Tibial nerve (tissue), 4 donors: ENCODE measurements at regions not wholly inside any gene's neighbourhood (a gene's known extent, or its start where the extent isn't known, plus 50 kb on each side); places are given as distances from the start of the nearest gene placed in this dataset.

Experiments used
- DNase-seq, 2 donors: peaks; one replicate each; pipeline ENCODE4 v3.0.0-alpha.2; 2019; ENCODE audit warnings: low spot score in 2 of 2
- H3K27ac ChIP-seq, 4 donors: fragments of 200-600 bp; sonication (generic) in 3 of 4; one replicate each; pipeline ENCODE4 v1.5.1; 2017 to 2019; ENCODE audit warnings: mild to moderate bottlenecking in 1 of 4
- H3K27me3 ChIP-seq, 2 donors: fragments of 200-600 bp; sonication (generic) in 1 of 2; one replicate each; pipeline versions ENCODE4 v1.5.1 to v1.6.0; 2017 to 2019
- H3K36me3 ChIP-seq, 3 donors: fragments of 200-600 bp; sonication (generic); one replicate each; pipeline ENCODE4 v1.5.1; 2018 to 2019
- H3K4me1 ChIP-seq, 4 donors: fragments of 200-600 bp; sonication (generic) in 3 of 4; one replicate each; pipeline ENCODE4 v1.5.1; 2017 to 2019
- H3K4me3 ChIP-seq, 4 donors: fragments of 200-600 bp; sonication (generic) in 3 of 4; one replicate each; pipeline ENCODE4 v1.5.1; 2017 to 2019; ENCODE audit warnings: mild to moderate bottlenecking in 1 of 4, moderate library complexity in 1 of 4
- H3K9me3 ChIP-seq, 4 donors: fragments of 200-600 bp; sonication (generic) in 3 of 4; one replicate each; pipeline ENCODE4 v1.5.1; 2017 to 2019
- CTCF ChIP-seq, 5 experiments: fragments of 200-600 bp in 3 of 5; fragments of 450-650 bp in 2 of 5; sonication (generic) in 3 of 5; IDR thresholded peaks; one replicate each; pipeline ENCODE4 v1.5.1; 2016 to 2019; ENCODE audit warnings: antibody characterized with exemption in 5 of 5, mild to moderate bottlenecking in 3 of 5, moderate library complexity in 2 of 5
- EP300 ChIP-seq, 2 donors: sonication (generic); formaldehyde crosslinking; IDR thresholded peaks; one replicate each; pipeline ENCODE4 v1.6.1; 2017; ENCODE audit warnings: antibody characterized with exemption in 2 of 2, mild to moderate bottlenecking in 1 of 2
- POLR2A ChIP-seq, 2 donors: fragments of 450-650 bp; IDR thresholded peaks; one replicate each; pipeline ENCODE4 v1.6.1; 2017; ENCODE audit warnings: antibody characterized with exemption in 2 of 2, mild to moderate bottlenecking in 2 of 2, moderate library complexity in 2 of 2
- WGBS, 2 donors: methylation state at CpG; one replicate each; pipeline ENCODE4 v1.1.5; 2018; 5-methylcytosine and 5-hydroxymethylcytosine counted together

- Histone ChIP-seq H3K9me3 (no peaks in the 10 kb centered on the region), H3K4me3 (no peak overlapping the region), H3K27me3 (no peaks in the 10 kb centered on the region), H3K36me3 (no peaks in the 10 kb centered on the region), H3K4me1 (no peaks in the 10 kb centered on the region), H3K27ac (no peak overlapping the region)
- WGBS, 2 donors: 68 to 85% methylated on average over 2 of the region's 2 CpGs
- DNase-seq: no peak
- TF ChIP-seq POLR2A (IDR thresholded peaks at IDR 0.05) (no peak), EP300 (IDR thresholded peaks at IDR 0.05) (no peak), CTCF (IDR thresholded peaks at IDR 0.05) (no peak)
Observed at GRCh38 chr3:177977381-177978158, 558.7 kb upstream of the KCNMB2 start.

GRCh38 chr3:177978946-177979345 lies 557.3 kb upstream of the KCNMB2 start:
- no peaks in the 10 kb centered on the region for H3K9me3 ChIP-seq
- TF ChIP-seq EP300 (IDR thresholded peaks at IDR 0.05) (no peak), CTCF (IDR thresholded peaks at IDR 0.05) (no peak), POLR2A (IDR thresholded peaks at IDR 0.05) (no peak)
- 69 to 80% methylated on average over 1 of the region's 1 CpG for WGBS, 2 donors

DNA sequence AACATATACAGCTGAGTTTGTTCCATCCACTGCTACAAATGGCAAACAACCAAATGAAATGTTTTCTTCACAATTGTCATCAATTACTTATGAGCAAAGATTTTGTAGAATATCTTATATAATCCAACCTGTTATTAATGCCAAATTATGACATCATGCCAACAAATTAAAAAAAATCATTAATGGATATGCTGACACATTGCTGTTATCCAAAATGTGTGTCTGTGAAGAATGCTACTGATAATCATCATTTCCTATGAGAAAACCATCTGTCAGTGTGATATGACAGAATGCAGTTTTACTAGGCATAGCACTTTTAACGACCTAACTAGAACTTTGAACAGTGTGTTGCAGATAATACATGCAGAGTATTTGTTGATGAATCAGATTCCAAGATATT lies 556.5 kb upstream of the KCNMB2 start:
- 49 to 56% methylated on average over 1 of the region's 1 CpG for WGBS, 2 donors
- Histone ChIP-seq H3K4me1 (no peaks in the 10 kb centered on the region), H3K27me3 (no peaks in the 10 kb centered on the region), H3K27ac (no peak overlapping the region), H3K4me3 (no peak overlapping the region), H3K9me3 (no peaks in the 10 kb centered on the region), H3K36me3 (no peaks in the 10 kb centered on the region)
- TF ChIP-seq POLR2A (IDR thresholded peaks at IDR 0.05) (no peak), CTCF (IDR thresholded peaks at IDR 0.05) (no peak), EP300 (IDR thresholded peaks at IDR 0.05) (no peak)
- DNase-seq: no peak

More at GRCh38 chr3:177978946-177979345, 557.3 kb upstream of the KCNMB2 start:
- Histone ChIP-seq H3K4me1 (no peaks in the 10 kb centered on the region), H3K36me3 (no peaks in the 10 kb centered on the region), H3K27me3 (no peaks in the 10 kb centered on the region), H3K4me3 (no peak overlapping the region), H3K27ac (no peak overlapping the region)
- no peak for DNase-seq

DNA sequence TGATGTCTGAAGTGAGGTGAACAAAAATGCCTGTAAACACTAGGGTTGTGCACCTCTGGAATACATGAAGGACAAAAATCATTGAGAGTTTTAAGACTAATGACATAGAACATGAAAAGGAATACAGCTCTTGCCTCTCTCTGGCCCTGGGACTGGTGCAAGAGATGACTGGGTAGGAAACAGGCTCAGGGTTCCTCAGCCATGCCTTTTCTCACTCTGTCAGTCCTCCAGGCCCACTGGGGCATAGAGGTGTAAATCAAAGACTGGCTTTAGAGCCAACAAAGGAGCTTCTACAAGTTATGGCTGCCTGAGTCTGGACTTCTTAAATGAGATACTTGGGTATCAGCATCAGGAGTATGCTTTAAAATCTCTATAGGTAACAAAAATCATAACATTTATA lies 554.7 kb upstream of the KCNMB2 start:
- no peak overlapping the region for H3K27ac ChIP-seq
- no peaks in the 10 kb centered on the region for H3K27me3 ChIP-seq
- H3K36me3 ChIP-seq: no peaks in the 10 kb centered on the region
- TF ChIP-seq POLR2A (IDR thresholded peaks at IDR 0.05) (no peak), CTCF (IDR thresholded peaks at IDR 0.05) (no peak), EP300 (IDR thresholded peaks at IDR 0.05) (no peak)
- H3K9me3 ChIP-seq: no peaks in the 10 kb centered on the region
- no peak overlapping the region for H3K4me3 ChIP-seq
- no peaks in the 10 kb centered on the region for H3K4me1 ChIP-seq
- no peak for DNase-seq

GRCh38 chr3:177982034-177982433 lies 554.2 kb upstream of the KCNMB2 start:
- 79 to 83% methylated on average over 1 of the region's 1 CpG for WGBS, 2 donors
- no peak for TF ChIP-seq EP300 (IDR thresholded peaks at IDR 0.05)
- no peak for TF ChIP-seq CTCF (IDR thresholded peaks at IDR 0.05)
- TF ChIP-seq POLR2A (IDR thresholded peaks at IDR 0.05): no peak

More at GRCh38 chr3:177982034-177982433, 554.2 kb upstream of the KCNMB2 start:
- no peaks in the 10 kb centered on the region for H3K36me3 ChIP-seq
- no peaks in the 10 kb centered on the region for H3K27me3 ChIP-seq
- H3K4me3 ChIP-seq: no peak overlapping the region
- no peak for DNase-seq
- no peak overlapping the region for H3K27ac ChIP-seq
- no peaks in the 10 kb centered on the region for H3K4me1 ChIP-seq
- no peaks in the 10 kb centered on the region for H3K9me3 ChIP-seq
